ENCODE measurements at regions not wholly inside any gene's neighbourhood (a gene's known extent, or its start where the extent isn't known, plus 50 kb on each side); places are given as distances from the start of the nearest gene placed in this dataset.

DNA sequence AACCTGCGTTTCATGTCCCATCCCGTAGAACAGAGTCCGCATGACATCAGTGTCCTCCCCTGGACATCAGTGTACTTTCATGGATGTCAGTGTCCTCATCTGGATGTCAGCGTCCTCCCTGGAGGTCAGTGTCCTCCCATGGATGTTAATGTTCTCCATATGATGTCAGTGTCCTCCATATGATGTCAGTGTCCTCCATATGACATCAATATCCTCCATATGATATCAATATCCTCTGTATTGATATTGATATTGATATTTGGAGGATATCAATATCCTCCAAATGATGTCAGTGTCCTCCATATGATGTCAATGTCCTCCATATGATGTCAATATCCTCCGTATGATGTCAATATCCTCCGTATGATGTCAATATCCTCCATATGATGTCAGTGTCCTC lies 284.9 kb downstream of the AJAP1 start:
- Mint-ChIP-seq H3K36me3 (no peaks in the 10 kb centered on the region), H3K4me1 (no peaks in the 10 kb centered on the region), H3K27me3 (peaks cover 3% of the 10 kb centered on the region), H3K4me3 (no peak overlapping the region), H3K27ac (no peak overlapping the region), H3K9me3 (peaks cover 4% of the 10 kb centered on the region)
- DNase-seq = no peak

DNA sequence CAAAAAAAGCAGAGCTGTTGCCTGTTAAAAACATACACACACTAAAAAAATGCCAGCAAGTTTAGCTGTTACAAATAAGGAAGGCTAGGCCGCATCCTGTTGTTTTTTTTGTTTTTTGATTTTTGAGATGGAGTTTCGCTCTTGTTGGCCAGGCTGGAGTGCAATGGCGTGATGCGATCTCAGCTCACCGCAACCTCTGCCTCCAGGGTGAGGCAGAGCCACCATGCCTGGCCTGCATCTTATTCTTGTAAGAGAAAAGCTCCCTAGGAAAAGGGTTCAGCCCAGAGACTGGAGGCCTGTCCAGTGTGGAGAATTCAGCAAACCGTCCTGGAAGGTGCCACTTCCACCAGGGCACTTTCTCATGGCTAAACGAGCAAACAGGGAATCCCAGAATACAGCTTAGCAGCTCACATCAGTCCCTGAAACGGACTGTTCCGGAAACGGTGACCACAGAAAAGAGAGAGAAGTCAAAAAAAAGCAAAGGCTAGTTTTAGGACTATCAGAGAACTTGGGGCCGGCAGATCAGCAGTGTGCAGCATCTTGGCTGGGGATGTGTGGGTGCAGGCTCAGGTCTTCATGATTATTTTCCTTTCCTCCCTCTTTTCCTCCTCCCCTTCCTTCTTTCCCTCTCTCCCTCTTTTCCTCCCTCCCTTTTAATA lies 283.6 kb downstream of the AJAP1 start:
- H3K27ac Mint-ChIP-seq = no peak overlapping the region
- H3K36me3 Mint-ChIP-seq = no peaks in the 10 kb centered on the region
- no peaks in the 10 kb centered on the region for H3K4me1 Mint-ChIP-seq
- H3K4me3 Mint-ChIP-seq = no peak overlapping the region
- no peaks in the 10 kb centered on the region for H3K27me3 Mint-ChIP-seq
- DNase-seq = no peak
- H3K9me3 Mint-ChIP-seq = peaks cover 4% of the 10 kb centered on the region

DNA sequence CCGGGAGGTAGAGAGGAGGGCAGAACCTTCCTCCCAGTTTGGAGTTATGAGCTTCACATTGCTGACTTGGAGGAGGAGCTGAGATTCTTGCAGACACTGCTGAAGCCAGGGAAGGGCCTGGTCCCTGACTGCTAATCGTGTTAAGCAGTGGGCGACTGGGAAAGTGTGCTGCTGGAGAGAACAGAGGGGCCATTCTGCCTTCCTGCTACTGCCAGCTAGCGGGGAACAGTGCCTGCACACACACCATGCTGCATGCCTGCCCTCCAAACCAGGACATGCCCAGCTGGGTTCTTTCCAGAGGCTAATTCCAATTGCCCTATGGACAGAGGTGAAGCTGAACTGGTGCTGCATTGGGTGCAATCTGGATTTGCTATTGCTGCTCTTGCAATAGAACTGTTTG lies 281.4 kb downstream of the AJAP1 start:
- H3K9me3 Mint-ChIP-seq = peaks cover 4% of the 10 kb centered on the region
- H3K4me1 Mint-ChIP-seq = no peaks in the 10 kb centered on the region
- no peaks in the 10 kb centered on the region for H3K36me3 Mint-ChIP-seq
- H3K4me3 Mint-ChIP-seq = no peak overlapping the region
- no peaks in the 10 kb centered on the region for H3K27me3 Mint-ChIP-seq
- no peak overlapping the region for H3K27ac Mint-ChIP-seq
- DNase-seq = no peak

DNA sequence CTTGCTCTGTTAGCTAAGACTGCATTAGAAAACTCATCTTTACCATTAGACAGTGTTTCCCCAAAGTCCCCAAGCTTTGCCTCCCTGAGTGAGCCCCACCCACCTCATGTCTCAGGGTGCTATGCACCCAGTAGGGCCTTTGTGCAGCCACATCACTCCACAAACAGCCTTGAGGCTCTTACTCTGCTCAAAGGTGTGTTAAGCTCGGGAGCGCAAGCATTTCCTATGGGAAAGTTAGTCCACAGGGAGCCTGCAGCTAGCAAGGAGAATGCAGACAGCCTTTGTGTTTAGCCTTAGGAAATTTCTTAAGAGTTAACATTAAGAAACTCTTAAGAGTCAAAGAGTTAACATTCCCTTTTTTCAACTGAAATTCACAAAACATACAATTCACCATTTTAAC lies 278.8 kb downstream of the AJAP1 start:
- Mint-ChIP-seq H3K9me3 (no peaks in the 10 kb centered on the region), H3K4me3 (no peak overlapping the region), H3K4me1 (no peaks in the 10 kb centered on the region), H3K36me3 (no peaks in the 10 kb centered on the region), H3K27ac (no peak overlapping the region), H3K27me3 (no peaks in the 10 kb centered on the region)
- no peak for DNase-seq

- Mint-ChIP-seq H3K4me1 (no peaks in the 10 kb centered on the region), H3K36me3 (no peaks in the 10 kb centered on the region), H3K9me3 (no peaks in the 10 kb centered on the region), H3K4me3 (no peak overlapping the region), H3K27ac (no peak overlapping the region), H3K27me3 (no peaks in the 10 kb centered on the region)
- DNase-seq = no peak
Observed at GRCh38 chr1:4932311-4933030, 278.1 kb downstream of the AJAP1 start.

DNA sequence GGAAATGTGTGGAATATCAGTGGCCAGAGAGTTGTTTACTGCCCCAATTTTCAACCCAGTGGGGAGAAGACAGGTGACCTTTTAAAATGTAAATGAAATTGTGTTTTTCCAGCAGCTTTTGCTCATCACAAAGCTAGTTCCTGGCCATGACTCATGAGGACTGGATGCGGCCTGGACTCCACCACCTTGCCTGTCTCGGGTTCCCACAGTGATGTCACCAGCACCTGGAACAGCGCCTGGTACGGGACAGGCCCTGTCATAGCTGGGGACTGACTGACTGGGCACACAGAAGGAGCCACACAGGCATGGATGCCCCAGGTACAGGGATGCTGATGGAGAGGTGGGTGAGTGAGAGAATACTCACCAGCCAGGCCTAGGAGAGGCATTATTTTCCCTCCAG lies 277.1 kb downstream of the AJAP1 start:
- Mint-ChIP-seq H3K4me3 (no peak overlapping the region), H3K4me1 (no peaks in the 10 kb centered on the region), H3K27me3 (no peaks in the 10 kb centered on the region), H3K36me3 (no peaks in the 10 kb centered on the region), H3K27ac (no peak overlapping the region), H3K9me3 (no peaks in the 10 kb centered on the region)
- no peak for DNase-seq

GRCh38 chr1:4928186-4928585 lies 273.8 kb downstream of the AJAP1 start:
- no peaks in the 10 kb centered on the region for H3K4me1 Mint-ChIP-seq
- H3K4me3 Mint-ChIP-seq = no peak overlapping the region
- H3K27ac Mint-ChIP-seq = no peak overlapping the region
- H3K9me3 Mint-ChIP-seq = no peaks in the 10 kb centered on the region
- no peak for DNase-seq
- no peaks in the 10 kb centered on the region for H3K27me3 Mint-ChIP-seq
- no peaks in the 10 kb centered on the region for H3K36me3 Mint-ChIP-seq

- Mint-ChIP-seq H3K27ac (no peak overlapping the region), H3K36me3 (no peaks in the 10 kb centered on the region), H3K9me3 (peaks cover 6% of the 10 kb centered on the region), H3K27me3 (peaks cover 5% of the 10 kb centered on the region), H3K4me1 (no peaks in the 10 kb centered on the region), H3K4me3 (no peak overlapping the region)
- DNase-seq = no peak
Observed at GRCh38 chr1:4924356-4924755, 269.9 kb downstream of the AJAP1 start.

- H3K4me1 Mint-ChIP-seq = peaks cover 2% of the 10 kb centered on the region
Observed at GRCh38 chr1:4916610-4917009, 262.2 kb downstream of the AJAP1 start.

DNA sequence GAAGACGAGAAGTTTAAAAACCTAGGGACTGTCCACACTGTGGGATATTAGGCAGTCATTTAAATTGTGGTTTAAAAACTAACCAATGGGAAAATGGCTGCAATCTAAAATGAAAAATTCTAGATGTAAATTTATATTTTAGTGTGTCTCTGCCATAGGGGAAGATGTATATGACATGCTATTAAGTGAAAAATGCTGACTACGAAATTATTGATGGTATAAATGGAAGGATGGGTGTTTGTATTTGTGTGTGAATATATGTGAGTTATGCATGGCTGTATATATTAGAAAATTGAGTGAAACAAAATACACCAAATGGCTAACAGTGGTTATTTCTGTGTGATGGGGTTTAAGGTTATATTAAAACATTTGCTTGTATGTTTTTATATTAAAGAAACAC lies 260.7 kb downstream of the AJAP1 start:
- Mint-ChIP-seq H3K4me1 (peaks cover 2% of the 10 kb centered on the region), H3K4me3 (no peak overlapping the region), H3K9me3 (peaks cover 10% of the 10 kb centered on the region), H3K27ac (no peak overlapping the region), H3K36me3 (no peaks in the 10 kb centered on the region), H3K27me3 (peaks cover 7% of the 10 kb centered on the region)
- no peak for DNase-seq

More at GRCh38 chr1:4916610-4917009, 262.2 kb downstream of the AJAP1 start:
- Mint-ChIP-seq H3K27me3 (peaks cover 10% of the 10 kb centered on the region), H3K36me3 (no peaks in the 10 kb centered on the region), H3K27ac (no peak overlapping the region), H3K9me3 (peaks cover 11% of the 10 kb centered on the region), H3K4me3 (no peak overlapping the region)
- DNase-seq = no peak

- DNase-seq = no peak
Observed at GRCh38 chr1:4908486-4908885, 254.1 kb downstream of the AJAP1 start.

DNA sequence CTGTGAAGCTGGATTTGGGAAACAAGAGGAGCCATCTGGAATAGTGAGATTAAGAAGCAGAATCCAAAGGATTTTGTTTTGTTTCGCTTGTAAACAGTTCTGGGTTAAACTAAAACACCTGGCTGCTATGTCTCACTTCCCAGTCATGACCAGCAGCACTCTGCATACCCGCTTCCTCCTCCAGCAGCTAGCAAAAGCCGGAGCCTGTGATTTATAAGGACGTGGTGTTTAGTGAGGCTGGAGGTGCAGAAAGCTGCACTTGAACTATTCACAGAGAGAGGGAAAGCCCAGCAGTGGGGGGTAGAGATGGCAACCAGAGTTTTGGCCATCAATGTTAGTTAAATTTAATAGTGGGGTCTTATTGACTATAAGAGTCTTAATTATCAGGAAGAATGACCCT lies 240.2 kb downstream of the AJAP1 start:
- Mint-ChIP-seq H3K4me1 (no peaks in the 10 kb centered on the region), H3K9me3 (peaks cover 3% of the 10 kb centered on the region), H3K36me3 (no peaks in the 10 kb centered on the region), H3K27ac (no peak overlapping the region), H3K4me3 (no peak overlapping the region), H3K27me3 (peaks cover 27% of the 10 kb centered on the region)
- DNase-seq = no peak

More at GRCh38 chr1:4908486-4908885, 254.1 kb downstream of the AJAP1 start:
- Mint-ChIP-seq H3K27me3 (no peaks in the 10 kb centered on the region), H3K36me3 (peaks cover 1% of the 10 kb centered on the region), H3K4me3 (no peak overlapping the region), H3K27ac (no peak overlapping the region), H3K9me3 (peaks cover 5% of the 10 kb centered on the region), H3K4me1 (peaks cover under 1% of the 10 kb centered on the region)

- H3K27ac Mint-ChIP-seq = no peak overlapping the region
- DNase-seq = no peak
- no peaks in the 10 kb centered on the region for H3K36me3 Mint-ChIP-seq
- H3K9me3 Mint-ChIP-seq = peaks cover 1% of the 10 kb centered on the region
- no peak overlapping the region for H3K4me3 Mint-ChIP-seq
- no peaks in the 10 kb centered on the region for H3K4me1 Mint-ChIP-seq
- peaks cover 32% of the 10 kb centered on the region for H3K27me3 Mint-ChIP-seq
Observed at GRCh38 chr1:4880626-4881025, 226.2 kb downstream of the AJAP1 start.

- Mint-ChIP-seq H3K27me3 (peaks cover 28% of the 10 kb centered on the region), H3K4me3 (no peak overlapping the region), H3K36me3 (no peaks in the 10 kb centered on the region), H3K4me1 (no peaks in the 10 kb centered on the region), H3K27ac (no peak overlapping the region), H3K9me3 (no peaks in the 10 kb centered on the region)
- DNase-seq = no peak
Observed at GRCh38 chr1:4877426-4877825, 223.0 kb downstream of the AJAP1 start.

GRCh38 chr1:4871373-4871772 lies 217.0 kb downstream of the AJAP1 start:
- DNase-seq = no peak

GRCh38 chr1:4868521-4868920 lies 214.1 kb downstream of the AJAP1 start:
- Mint-ChIP-seq H3K4me3 (no peak overlapping the region), H3K4me1 (no peaks in the 10 kb centered on the region)

More at GRCh38 chr1:4871373-4871772, 217.0 kb downstream of the AJAP1 start:
- H3K4me1 Mint-ChIP-seq = no peaks in the 10 kb centered on the region
- no peaks in the 10 kb centered on the region for H3K9me3 Mint-ChIP-seq
- no peak overlapping the region for H3K27ac Mint-ChIP-seq
- H3K27me3 Mint-ChIP-seq = peaks cover 11% of the 10 kb centered on the region
- H3K4me3 Mint-ChIP-seq = no peak overlapping the region
- H3K36me3 Mint-ChIP-seq = no peaks in the 10 kb centered on the region

More at GRCh38 chr1:4868521-4868920, 214.1 kb downstream of the AJAP1 start:
- Mint-ChIP-seq H3K36me3 (no peaks in the 10 kb centered on the region), H3K27me3 (peaks cover 11% of the 10 kb centered on the region), H3K27ac (no peak overlapping the region), H3K9me3 (peaks cover 2% of the 10 kb centered on the region)
- no peak for DNase-seq
